ENCODE measurements at regions not wholly inside any gene's neighbourhood (a gene's known extent, or its start where the extent isn't known, plus 50 kb on each side); places are given as distances from the start of the nearest gene placed in this dataset.

DNA sequence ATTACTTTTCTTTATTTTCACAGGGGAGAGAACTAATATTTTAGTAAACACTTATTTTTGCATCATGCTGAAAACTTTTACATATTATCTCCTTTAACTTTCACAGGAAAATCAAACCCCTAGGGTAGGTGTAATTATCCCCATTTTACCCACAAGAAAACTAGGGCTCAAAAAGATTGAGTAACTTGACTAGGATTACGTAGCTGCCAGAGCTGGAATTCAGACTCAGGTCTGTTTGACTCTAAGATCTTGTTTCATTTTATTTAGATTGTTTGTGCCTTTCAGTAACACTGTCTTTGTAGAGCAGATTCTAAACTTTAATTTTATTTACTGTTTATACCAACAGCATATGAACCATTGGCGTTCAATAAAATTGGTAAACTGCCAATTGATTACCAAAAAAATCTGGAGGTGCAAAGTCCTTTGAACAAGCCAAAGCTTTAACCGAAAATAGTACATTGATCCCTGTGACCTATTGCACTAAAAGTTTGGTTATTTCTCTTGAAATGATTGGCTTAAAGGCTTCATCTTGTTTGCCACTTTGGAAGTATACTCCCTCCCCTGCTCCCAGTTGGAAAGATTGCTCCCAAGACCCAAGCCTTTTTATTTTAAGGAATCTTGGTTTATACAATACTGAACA lies 71.0 kb upstream of the WDR26 start:
- DNase-seq (ENCODE audit: low spot score), result no peak

DNA sequence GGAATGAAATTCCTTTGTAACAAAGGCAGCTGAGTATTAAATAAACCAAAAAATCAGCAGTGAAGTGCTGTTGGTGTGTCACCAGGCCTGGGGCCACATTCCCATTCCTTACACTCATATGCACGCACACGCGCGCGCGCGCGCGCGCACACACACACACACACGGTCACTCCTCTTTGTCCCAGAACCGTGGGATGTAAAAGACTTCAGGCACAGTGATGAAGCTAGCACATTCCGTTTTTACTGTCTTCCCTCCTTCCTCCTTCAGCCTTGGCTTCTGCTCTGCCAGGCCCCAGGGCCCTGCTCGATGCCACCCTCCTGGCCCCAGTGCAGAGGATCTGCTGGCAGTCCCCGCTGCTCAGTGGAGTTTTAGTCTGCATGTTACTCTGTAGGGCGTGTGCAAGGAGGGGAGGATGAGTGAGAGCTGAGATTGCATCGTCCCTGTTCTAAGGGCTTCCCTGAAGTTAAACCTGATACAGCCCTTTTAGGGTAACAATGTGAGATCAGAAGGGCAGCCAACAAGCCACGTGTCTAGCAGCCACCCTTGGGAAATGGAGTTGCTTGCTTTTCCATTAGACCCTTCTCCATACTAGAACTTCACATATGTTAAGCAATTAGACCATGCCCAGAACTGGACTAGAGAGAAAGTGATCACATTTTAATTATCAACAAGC lies 71.7 kb upstream of the WDR26 start:
- DNase-seq (ENCODE audit: low spot score), result no peak

DNA sequence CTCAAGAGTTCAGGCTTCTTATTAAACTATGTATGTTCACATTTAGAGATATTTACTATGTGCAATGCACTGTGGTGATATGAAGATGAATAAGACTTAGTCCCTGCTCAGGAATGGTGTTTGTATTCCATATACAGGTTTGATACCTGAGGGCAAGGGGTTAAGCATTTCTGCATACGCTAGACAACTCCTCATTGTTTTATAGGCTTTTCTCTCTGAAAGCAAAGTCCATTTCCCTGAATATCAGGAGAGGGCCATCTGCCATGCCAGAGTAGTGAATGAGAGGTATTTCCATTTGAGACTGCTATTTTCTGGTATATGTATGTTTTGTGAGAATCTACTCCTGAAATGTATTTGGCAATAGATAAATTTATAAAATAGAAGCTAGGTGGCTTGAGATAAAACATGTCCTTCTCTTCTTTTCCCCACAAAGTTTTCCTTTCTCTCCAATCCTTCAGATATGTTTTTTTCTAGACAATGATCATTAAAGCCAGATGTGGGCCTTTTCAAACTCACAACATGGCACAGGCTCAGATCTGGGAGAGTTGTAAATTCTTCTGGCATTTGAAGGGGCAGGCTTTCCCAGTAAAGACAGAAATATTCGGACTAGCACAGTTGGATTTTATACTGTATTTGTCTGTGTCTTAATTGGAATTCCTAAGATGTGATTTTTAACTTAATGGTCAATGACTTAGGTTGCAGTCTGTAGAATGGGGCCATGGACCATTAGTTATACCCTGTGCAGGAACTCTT lies 73.3 kb upstream of the WDR26 start:
- DNase-seq (ENCODE audit: low spot score), result no peak

DNA sequence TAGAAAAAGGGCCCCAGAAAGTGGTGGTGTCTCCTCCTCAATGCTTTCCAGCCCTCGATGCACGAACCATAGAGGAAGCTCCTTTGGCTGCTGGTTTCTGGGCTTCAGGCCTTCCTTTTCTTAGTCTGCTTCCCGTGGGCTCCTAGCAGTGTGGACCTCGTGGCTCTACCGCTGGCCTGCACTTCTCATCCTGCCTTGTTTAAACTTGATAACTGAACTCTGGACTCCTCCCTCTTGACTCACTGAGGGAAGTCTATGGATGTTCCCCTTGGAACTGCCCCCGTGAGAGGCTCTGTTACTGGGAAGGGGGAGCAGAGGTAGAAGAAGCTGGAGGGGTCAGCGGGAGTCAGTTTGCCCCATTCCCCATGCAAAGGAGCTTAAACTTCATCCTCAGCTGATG lies 75.3 kb upstream of the WDR26 start:
- no peak for DNase-seq (ENCODE audit: low spot score)

DNA sequence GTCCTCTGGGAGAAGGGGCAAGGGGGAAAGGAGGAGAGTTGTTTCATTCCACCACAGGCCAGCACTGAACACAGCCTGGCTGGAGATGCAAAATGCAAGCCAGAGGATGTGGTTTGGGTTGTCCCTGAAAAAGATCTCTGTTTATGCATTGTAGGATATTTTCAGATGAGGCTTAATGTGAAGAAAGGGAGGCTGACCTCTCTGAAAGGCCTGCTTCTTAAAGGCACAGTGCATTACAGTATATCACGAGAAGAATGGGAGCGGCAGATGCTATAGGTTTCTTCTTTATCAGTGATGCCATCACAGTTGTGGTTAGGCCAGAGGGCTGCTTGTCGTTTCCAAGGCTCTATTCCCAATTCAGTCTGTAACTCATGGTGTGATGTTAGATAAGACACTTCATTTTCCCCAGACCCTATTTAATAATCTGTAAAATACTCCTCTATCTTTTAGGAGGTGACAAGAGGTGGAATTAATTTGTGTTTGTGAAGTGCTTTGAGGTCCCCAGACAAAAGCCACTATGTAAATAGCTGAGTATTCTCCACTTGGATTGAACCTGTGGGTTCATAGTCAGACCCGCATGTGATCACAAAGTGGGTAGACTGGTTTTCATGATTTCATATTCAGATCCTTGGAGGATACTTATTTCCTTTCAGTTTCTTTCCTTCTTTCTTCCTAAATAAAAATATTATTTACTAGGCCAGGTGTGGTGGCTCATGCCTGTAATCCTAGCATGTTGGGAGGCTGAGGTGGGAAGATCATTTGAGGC lies 76.5 kb upstream of the WDR26 start:
- DNase-seq (ENCODE audit: low spot score), result no peak

DNA sequence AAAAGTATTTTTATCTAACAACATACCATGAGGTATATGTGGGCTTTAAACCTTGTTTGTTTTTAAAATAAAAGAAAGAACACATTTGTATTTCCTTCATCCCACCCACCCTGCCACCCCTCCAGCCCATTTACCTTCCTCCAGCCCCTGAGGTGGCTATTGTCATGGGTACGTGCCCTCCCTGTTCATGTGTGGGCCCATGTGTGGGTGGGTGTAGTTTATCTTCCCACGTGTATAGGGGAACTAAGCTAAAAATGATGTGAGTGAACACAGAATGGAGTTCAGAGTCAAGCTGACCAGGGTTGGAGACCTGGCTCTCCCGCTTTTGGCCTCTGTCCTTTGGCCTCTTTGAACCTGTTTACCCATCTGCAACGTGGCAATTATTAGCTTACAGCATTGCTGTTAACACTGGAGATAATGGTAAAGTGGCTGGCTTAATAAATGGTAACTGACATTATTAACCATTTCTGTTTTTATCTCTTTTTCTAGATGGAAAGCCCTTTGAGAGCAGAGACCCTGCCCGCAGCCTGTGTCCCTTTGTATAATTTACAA lies 78.1 kb upstream of the WDR26 start:
- no peak for DNase-seq (ENCODE audit: low spot score)

DNA sequence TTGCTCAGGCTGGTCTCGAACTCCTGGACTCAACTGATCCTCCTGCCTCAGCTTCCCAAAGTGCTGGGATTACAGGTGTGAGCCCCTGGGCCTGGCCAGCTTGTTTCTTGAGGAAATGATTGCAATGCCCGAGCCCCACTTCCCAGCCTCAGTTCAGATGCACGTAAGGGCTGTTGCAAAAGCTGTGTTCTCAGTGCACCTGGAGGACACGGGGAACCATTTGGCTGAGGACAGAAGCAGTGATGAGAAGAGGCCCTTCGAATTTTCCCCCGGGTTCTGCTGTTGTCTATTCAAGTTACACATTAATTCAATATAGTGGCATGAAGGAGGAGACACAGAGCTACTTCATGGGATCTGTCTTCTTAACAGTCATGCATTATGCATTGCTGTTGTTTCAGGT lies 78.8 kb upstream of the WDR26 start:
- DNase-seq (ENCODE audit: low spot score), result no peak

DNA sequence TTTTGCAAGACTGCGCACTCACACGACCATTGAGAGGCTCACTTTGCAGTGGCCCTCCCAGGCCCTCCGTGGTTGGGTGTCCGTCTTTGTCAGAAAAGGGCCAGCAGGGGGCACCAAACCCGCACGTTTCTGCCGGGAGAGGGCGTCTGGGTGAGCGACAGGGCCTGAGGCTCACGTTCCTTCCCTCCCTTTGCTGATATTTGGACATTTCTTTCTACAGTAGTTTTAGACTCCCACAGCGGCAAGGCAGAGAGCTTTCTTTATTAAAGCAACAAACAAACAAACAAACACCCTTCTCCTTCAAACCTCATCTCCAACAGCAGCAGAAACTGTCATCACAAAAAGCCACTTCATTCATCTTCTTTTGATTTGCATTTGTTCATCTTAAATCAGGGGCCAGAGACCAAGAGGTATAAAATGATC lies 79.2 kb upstream of the WDR26 start:
- peak; percentile 81 for DNase-seq (ENCODE audit: low spot score)

DNA sequence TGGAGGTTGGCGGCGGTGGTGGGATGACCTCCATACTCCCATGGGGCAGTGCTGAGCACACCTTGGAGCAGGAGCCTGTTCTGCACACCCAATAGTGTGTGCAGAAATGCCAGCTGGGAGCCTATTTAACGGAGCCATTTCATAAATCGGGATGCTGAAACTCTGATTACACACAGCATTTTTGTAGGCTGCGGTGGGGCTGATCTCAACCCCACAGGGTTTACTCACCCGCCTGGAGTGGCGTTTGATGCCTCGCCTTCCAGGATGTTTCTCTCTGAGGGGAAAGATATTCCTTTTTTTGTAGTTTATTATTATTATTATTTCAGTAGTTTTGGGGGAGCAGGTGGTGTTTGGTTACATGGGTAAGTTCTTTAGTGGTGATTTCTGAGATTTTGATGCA lies 82.6 kb upstream of the WDR26 start:
- no peak for DNase-seq (ENCODE audit: low spot score)

DNA sequence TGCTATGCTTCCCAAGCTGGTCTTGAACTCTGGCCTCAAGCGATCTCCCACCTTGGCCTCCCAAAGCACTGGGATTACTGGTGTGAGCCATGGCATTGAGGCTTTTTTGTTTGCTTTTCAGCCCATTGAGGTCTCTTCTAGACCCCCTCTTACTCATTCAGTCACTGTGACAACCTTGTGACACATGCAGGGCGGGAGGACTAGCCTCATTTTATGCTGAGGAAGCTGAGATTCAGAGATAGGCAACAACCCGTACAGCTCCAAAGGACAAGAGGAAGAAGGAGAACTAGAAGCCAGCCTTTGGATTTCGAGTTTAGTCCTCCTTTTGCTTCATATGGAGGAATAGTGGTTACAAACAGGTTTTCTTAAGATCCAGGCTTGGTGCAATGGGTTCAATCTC lies 83.9 kb upstream of the WDR26 start:
- DNase-seq (ENCODE audit: low spot score), result no peak

DNA sequence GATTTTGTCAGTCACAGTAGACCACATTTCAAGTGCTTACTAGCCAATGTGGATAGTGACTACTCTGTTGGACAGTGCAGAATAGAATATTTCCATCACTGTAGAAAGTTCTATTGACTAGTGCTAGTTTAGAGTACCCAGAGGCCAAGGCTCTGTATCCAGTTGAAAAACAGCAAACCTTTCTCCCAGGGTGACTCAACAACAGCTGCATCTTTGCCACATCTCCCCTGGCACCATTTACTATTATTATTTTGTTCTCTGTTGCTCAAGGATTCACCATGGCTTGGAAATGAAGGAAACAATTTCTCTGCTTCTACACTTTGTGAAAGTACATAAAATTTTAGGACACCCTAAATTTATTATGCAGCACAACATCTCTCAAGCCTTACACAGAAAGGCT lies 85.3 kb upstream of the WDR26 start:
- no peak for DNase-seq (ENCODE audit: low spot score)

DNA sequence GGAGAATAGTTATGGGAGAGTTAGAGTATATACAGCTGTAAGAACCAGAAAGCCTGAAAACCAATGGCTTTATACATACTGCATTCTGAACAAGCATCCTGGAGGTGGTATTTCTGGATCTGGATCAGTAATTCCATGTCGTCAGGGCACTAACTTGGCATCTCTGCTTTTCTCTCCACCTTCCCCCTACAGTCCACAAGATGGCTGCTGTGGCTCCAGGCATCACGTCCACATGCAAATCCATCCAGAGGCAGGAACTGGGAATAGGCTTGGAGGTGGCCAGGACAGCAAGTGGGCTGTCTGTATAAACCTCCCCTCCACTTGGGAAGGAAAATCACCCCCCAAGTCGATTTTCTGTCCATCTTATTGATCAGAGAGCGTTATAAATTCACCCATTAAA lies 86.2 kb upstream of the WDR26 start:
- no peak for DNase-seq (ENCODE audit: low spot score)

DNA sequence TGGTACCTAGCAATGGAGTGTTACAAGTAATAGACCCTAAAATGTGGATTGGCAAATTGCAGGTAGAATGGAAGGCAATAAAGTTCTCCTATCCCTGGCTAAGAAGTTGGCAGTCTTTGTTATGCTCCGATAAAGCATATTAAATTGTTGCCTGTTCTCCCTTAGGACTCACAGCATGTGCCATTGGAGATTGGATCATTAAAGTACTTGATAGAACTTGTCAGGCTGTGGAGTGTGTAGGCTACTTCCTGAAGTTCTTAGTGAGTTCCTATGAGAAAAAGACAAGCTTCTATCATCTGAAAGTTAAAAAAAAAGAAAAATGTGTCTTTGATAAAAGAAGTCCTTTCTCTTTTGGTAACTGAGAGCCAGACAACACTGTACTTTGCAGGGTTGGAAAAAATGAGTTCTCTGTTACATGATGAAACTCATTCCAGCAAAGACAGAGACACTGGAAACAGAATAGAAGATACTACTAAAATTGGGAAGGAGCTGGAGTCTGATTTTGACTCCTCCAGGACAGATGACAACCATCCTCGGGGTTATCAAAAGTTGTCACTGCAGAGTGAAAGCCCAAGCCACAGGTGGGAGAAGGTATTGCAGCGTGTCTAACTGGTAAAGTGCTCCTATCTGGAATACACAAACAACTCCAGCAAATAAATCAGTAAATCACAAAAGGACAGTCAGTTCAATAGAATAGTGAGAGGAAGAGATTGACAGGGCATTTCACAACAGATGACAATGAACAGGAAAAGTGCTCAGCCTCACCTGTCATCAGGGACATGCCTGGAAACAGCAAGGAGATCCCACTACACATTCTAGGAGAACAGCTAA lies 87.5 kb upstream of the WDR26 start:
- DNase-seq (ENCODE audit: low spot score), result no peak

DNA sequence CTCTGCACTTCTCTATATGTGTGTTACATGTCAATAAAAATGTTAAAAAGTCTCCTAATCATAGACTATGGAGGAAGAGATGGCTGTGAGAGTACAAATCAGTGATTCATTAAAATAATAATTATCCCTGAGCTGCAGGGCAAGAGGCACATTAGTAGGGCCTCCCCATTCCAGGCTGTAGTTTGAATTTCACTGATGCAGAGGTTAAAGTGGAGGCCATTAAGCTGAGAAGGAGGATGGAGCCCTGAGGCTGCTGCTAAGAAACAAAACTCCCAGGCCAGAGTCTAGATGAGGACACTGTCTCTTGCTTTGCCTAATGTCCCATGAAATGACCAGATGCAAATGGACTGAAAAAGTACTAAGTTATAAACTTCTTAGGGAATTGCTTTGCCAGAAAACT lies 89.1 kb upstream of the WDR26 start:
- no peak for DNase-seq (ENCODE audit: low spot score)

DNA sequence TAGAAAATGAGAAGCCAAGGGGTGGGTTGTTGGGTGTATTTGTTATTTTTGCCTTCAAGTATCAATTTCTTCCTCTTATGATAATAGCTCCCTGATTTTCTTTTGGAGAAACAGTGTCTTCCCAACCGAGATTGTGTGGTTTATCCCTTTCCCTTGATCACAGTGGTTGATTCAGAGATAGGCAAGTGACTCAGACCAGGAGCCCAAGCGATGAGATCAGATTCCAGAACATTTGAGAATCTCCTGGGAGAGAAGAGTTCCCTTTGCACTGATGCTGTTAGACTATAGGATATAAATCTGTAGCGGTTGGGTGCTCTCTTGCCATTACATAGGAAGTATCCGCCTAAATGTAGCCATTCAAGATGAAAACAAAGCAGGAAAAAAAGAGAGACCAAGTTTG lies 90.1 kb upstream of the WDR26 start:
- DNase-seq (ENCODE audit: low spot score), result no peak

DNA sequence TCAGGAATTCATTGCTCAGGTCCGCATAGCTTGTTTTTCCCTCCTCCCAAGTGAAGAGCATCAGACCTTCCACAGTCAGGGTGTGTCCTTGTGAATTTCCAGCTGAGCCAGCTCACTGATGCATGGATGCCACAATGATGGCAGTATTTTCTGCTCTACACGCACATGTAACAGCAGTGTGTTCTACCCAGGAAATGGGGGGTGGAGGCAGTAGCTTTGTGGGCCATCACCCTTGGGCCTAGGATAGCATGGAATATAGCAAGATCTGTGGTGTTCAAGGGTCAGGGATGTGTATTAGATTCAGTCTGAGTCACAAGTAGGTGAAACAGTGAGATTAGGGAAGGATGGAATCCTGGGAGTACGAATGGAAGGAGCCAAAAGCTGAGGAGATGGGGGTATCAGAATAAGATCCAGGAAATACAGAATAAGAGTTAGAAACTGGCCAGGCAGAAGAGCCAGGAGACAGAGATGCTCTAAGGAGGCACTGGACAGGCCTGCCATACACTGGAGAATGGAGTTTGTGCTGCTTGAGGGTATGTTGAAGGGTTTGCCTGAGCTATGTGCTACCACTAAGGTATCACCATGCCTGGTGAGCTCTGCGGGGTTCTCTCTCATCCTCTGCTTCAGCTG lies 90.6 kb upstream of the CNIH3 start:
- DNase-seq (ENCODE audit: low spot score), result no peak

DNA sequence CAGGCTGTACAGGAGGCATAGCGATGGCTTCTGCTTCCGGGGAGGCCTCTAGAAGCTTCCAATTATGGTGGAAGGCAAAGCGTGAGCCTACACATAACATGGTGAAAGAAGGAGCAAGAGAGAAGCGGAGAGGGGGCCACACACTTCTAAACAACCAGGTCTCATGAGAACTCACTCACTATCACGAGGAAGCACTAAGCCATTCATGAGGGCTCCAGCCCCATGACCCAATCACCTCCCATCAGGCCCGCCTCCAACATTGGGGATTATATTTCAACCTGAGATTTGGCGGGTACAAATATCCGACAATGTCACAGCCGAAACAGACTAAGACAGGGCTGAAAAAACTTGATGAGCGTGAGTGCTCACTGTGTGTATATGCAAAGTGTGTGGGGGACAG lies 89.3 kb upstream of the CNIH3 start:
- no peak for DNase-seq (ENCODE audit: low spot score)

DNA sequence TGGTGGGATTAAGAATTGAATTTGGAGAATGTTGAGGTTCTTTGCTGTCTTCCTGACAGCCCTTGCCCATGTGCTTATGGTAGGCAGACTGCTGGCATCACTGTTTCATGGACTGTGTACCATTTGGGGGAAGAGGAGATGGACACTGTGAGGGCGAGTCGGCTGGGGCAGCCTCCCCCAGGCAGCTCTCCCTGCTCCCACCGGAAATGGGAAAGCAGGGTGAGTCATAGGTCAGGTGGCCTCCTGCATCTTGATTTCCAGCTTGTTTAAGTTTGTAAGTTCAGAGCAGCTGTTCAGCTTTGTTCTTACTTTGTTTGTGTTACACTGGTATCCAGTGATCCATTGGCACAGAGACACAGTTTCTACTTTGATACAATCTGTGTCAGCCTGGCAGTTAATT lies 87.2 kb upstream of the CNIH3 start:
- no peak for DNase-seq (ENCODE audit: low spot score)

DNA sequence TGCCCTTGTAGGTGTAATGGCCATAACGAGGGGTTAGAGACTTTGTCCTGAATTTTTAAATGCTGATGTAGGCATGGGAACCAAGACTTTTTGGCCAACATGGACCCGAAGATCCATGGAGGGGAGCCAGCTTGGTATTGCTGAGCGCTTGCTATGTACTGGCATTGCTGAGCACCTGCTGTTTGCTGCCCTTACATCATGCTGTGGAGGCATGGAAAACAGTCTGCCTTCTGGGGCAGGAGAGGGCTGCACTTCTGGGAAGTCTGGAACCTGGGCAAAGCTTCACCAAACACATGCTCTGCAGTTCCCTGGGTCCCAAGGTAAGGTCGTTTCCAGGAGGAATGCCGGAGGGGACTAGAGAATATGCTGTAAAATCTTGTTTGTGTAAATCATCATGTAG lies 86.3 kb upstream of the CNIH3 start:
- DNase-seq (ENCODE audit: low spot score), result no peak

DNA sequence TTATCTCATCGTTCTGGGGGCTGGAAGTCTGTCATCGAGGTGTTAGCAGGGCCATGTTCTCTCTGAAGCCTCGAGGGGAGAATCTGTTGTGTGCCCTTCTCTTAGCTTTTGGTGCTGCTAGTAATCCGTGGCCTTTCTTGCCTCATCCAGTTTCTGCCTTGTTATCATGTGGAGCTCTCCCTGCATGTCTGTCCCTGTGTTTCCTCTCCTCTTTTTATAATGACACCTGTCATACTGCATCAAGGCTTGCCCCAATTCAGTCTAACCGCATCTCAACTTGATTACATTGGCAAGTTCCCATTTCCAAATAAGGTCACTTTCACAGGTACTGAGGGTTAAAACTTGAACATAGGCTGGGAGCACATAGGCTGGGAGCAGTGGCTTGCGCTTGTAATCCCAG lies 82.6 kb upstream of the CNIH3 start:
- no peak for DNase-seq (ENCODE audit: low spot score)

DNA sequence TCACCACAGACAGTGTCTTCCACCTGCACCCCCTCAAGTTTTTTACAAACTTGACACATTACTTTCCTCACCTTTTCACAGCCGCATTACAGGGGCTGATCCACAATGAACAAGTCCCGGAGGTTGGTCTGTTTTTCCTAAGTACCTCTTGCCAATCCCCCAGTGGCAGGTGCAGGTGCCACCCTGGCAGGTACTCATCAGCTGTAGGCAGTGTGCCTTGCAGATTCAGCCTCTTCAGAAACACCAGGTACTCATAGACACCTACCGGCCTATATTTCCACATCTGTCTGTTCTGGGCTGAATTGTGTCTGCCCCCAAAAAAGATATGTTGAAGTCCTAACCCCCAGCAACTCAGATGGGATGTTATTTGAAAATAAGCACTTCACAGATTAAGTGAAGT lies 81.4 kb upstream of the CNIH3 start:
- no peak for DNase-seq (ENCODE audit: low spot score)
